Loucy (cell line): ENCODE measurements at regions not wholly inside any gene's neighbourhood (a gene's known extent, or its start where the extent isn't known, plus 50 kb on each side); places are given as distances from the start of the nearest gene placed in this dataset.

ENCODE experiments used
- CTCF ChIP-seq: fragments of 200-600 bp; sonication (generic); conservative IDR thresholded peaks from 2 replicates; pipeline ENCODE4 v1.5.1; 2014; ENCODE audit warnings: mild to moderate bottlenecking, antibody characterized with exemption, low read length
- EZH2phosphoT487 ChIP-seq: fragments of 200-600 bp; IDR thresholded peaks from 2 replicates; pipeline ENCODE4 v1.6.1; 2018; ENCODE audit warnings: antibody characterized with exemption, mild to moderate bottlenecking, moderate library complexity, borderline replicate concordance

DNA sequence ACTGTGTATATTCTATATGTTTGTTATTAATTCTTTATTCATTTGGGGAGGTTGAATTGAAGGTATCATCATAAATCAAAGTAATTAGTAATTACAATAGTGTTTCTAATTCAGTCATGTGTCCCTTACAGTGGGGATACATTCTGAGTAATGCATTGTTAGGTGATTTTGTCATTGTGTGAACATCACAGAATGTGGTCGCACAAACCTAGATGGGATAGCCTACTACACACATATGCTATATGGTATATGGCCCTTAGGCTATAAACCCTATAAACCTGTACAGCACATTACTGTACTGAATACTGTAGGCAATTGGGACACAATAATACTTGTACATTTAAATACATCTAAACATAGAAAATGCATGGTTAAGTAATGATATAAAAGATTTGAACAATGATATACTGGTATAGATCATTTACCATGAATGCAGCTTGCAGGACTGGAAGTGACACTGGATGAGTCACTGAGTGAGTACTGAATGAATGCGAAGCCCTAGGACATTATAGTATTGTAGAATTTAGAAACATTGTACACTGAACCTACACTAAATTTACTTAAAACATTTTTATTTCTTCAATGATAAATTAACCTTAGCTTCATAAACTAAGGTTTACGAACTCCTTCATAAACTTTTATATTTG is 936.2 kb upstream of the CHORDC1 start:
- TF ChIP-seq CTCF, result no peak
- no peak for TF ChIP-seq EZH2phosphoT487
